Left colon (tissue), 2 donors: ENCODE measurements at regions not wholly inside any gene's neighbourhood (a gene's known extent, or its start where the extent isn't known, plus 50 kb on each side); places are given as distances from the start of the nearest gene placed in this dataset.

ENCODE experiments used
- ATAC-seq: fragments of 200-7000 bp; cut with Tn5 transposase; one replicate; pipeline ENCODE4 v1.9.1; 2020; ENCODE audit warnings: mild to moderate bottlenecking, moderate library complexity
- DNase-seq, 2 donors: peaks; one replicate each; pipeline ENCODE4 v3.0.0-alpha.2; 2020
- intact Hi-C, 2 donors: fragments of 100-400 bp; cut with DNase I in 1 of 2; cut with micrococcal nuclease in 1 of 2; formaldehyde crosslinking; loops; one replicate each; pipeline versions ENCODE4 v1.11.2 to v1.14.0; 2022; cut with DNase I, micrococcal nuclease
- donor health status: DM: no; HTN: no; CAD: no.
- donor health status: DM: yes; HTN: yes; CAD: no.

- DNase-seq (no peak), ATAC-seq (no peak)
- intact Hi-C loops, result no loop called here
These were observed 67.5 kb upstream of the UNC5B start for GRCh38 chr10:71144824-71145223.

GRCh38 chr10:71145352-71145945 is 66.9 kb upstream of the UNC5B start:
- intact Hi-C loops, result no loop called here
- no peak for ATAC-seq
- no peak for DNase-seq

- ATAC-seq (no peak), DNase-seq (no peak)
- intact Hi-C loops, result no loop called here
These were observed 61.6 kb upstream of the UNC5B start for GRCh38 chr10:71150796-71151195.

- intact Hi-C loops, result no loop called here
- DNase-seq (no peak), ATAC-seq (no peak)
These were observed 60.3 kb upstream of the UNC5B start for GRCh38 chr10:71152043-71152442.

- DNase-seq, result no peak
These were observed 55.9 kb upstream of the UNC5B start for GRCh38 chr10:71156436-71156835.

GRCh38 chr10:71157435-71157834 is 54.9 kb upstream of the UNC5B start:
- DNase-seq (no peak), ATAC-seq (no peak)
- intact Hi-C loops, result no loop called here

More at GRCh38 chr10:71156436-71156835, 55.9 kb upstream of the UNC5B start:
- no peak for ATAC-seq
- intact Hi-C loops, result no loop called here

- ATAC-seq (no peak), DNase-seq (no peak)
- intact Hi-C loops, result no loop called here
These were observed 54.1 kb upstream of the UNC5B start for GRCh38 chr10:71158251-71158650.

- intact Hi-C loops, result no loop called here
These were observed 53.5 kb upstream of the UNC5B start for GRCh38 chr10:71158902-71159301.

GRCh38 chr10:71159892-71160291 is 52.5 kb upstream of the UNC5B start:
- intact Hi-C loops, result no loop called here
- DNase-seq, result no peak
- no peak for ATAC-seq

More at GRCh38 chr10:71158902-71159301, 53.5 kb upstream of the UNC5B start:
- ATAC-seq, result no peak
- DNase-seq, result no peak

- no peak for DNase-seq
- no peak for ATAC-seq
- intact Hi-C loops, result no loop called here
These were observed 50.9 kb upstream of the UNC5B start for GRCh38 chr10:71161425-71161824.
